ENCODE measurements at regions not wholly inside any gene's neighbourhood (a gene's known extent, or its start where the extent isn't known, plus 50 kb on each side); places are given as distances from the start of the nearest gene placed in this dataset.

DNA sequence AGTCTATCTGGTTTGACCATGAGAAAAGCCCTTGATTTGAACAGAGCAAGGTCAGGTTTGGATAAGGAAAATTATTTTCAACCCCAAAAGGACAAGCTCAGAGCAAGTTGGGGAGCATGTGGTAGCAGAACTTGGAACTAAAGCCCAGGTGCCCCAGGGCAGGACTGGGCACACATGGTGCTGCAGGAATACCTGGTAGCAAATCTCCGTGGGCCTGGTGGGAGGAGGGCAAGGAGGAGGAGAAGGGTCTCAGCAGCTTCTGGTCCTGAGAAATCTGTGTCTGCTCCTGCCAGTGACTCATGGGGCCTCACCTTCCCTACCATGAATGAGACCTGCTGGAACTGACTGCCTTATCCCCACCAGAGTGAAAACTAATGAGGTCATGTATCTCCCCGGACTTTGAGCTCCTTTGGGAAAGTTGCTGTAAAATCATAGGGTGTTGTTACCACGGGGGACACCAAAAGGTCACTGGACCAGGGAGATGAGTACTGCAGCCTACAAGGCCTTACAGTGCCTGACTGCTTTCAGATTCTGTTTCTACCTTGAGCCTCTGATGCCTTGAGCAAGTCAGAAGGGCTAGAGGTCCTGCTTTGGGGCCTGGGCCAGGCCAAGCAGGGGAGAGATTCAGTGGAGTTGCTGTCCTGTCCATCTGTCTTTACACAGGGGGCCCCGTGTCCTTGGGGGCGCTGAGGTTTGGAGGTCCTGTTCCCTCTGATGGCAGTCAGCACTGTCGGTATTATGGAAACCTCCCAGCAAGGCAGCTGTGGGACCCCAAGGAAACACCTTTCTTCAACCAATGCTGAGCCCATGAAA, 304.0 kb downstream of the MYCN start:
- TF ChIP-seq, protein P1, sequence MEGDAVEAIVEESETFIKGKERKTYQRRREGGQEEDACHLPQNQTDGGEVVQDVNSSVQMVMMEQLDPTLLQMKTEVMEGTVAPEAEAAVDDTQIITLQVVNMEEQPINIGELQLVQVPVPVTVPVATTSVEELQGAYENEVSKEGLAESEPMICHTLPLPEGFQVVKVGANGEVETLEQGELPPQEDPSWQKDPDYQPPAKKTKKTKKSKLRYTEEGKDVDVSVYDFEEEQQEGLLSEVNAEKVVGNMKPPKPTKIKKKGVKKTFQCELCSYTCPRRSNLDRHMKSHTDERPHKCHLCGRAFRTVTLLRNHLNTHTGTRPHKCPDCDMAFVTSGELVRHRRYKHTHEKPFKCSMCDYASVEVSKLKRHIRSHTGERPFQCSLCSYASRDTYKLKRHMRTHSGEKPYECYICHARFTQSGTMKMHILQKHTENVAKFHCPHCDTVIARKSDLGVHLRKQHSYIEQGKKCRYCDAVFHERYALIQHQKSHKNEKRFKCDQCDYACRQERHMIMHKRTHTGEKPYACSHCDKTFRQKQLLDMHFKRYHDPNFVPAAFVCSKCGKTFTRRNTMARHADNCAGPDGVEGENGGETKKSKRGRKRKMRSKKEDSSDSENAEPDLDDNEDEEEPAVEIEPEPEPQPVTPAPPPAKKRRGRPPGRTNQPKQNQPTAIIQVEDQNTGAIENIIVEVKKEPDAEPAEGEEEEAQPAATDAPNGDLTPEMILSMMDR (IDR thresholded peaks at IDR 0.05; ENCODE audit: unreplicated experiment), result no peak
- Mint-ChIP-seq H3K4me3 (ENCODE audit: low read depth, unreplicated experiment) (no peak overlapping the region), H3K4me1 (ENCODE audit: low read depth, unreplicated experiment) (no peaks in the 10 kb centered on the region), H3K27me3 (ENCODE audit: unreplicated experiment) (peaks cover 29% of the 10 kb centered on the region), H3K9me3 (ENCODE audit: low read depth, unreplicated experiment) (no peaks in the 10 kb centered on the region), H3K36me3 (ENCODE audit: insufficient read depth, unreplicated experiment) (no peaks in the 10 kb centered on the region), H3K27ac (ENCODE audit: unreplicated experiment) (no peak overlapping the region)
- no TSS peak for BruUV-seq (replicated peaks)
- intact Hi-C loops (cut with micrococcal nuclease; ENCODE audit: unreplicated experiment), result no loop called here
- DNase-seq, result no peak
- CTCF ChIA-PET, result no interaction called here

DNA sequence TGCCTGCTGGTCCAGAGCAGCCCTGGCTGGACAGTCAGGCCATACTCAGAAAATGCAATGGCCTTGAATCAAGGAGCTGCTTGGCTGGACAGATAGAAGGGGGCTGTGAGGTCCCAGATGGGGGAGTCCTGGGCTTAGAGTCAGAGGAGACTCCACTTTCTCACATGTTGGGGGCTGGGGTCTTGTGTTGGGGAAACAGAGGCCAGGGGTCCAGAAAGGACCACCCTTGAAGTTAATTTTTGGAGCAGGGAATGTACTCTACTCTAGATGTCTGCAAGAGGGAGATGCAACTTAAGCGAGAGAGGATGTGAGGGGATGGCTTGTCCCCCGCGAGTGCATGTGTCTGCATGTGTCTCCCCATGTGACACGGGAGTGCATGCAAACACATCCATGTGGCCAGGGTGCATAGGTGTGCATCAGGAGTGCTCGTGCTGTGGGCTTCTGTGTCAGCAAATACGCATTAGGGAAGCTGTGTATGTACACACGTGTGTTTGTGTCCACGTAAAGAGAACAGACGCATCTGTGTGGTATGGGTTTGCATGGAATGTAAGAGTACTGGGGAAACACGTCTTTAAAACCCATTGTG, 303.2 kb downstream of the MYCN start:
- H3K9me3 Mint-ChIP-seq (ENCODE audit: low read depth, unreplicated experiment), result no peaks in the 10 kb centered on the region
- no TSS peak for BruUV-seq (replicated peaks)

DNA sequence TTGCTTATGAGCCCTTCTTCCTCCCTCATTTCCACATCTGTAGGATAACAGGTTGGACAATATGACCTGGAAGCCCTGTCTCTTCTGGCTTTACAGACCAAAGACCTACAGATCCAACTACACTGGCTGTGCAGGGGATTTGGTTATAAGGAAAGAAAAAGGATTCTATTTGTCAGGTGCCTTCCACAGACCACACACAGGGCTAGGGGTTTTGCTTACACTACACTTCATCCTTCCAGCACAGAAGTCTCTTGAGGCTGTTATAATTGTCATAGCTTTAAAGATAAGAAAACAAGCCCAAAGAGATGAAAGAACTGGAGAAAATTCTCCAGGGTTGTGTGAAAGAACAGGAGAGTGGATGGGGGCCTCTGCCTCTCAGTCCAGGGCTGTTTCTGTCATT, 302.6 kb downstream of the MYCN start:
- H3K27ac Mint-ChIP-seq (ENCODE audit: unreplicated experiment), result no peak overlapping the region
- intact Hi-C loops (cut with micrococcal nuclease; ENCODE audit: unreplicated experiment), result no loop called here

More for the DNA sequence above, 303.2 kb downstream of the MYCN start:
- Mint-ChIP-seq H3K4me3 (ENCODE audit: low read depth, unreplicated experiment) (no peak overlapping the region), H3K27me3 (ENCODE audit: unreplicated experiment) (peaks cover 30% of the 10 kb centered on the region), H3K27ac (ENCODE audit: unreplicated experiment) (no peak overlapping the region), H3K36me3 (ENCODE audit: insufficient read depth, unreplicated experiment) (no peaks in the 10 kb centered on the region), H3K4me1 (ENCODE audit: low read depth, unreplicated experiment) (no peaks in the 10 kb centered on the region)
- no peak for DNase-seq
- intact Hi-C loops (cut with micrococcal nuclease; ENCODE audit: unreplicated experiment), result no loop called here
- TF ChIP-seq, protein P1 (IDR thresholded peaks at IDR 0.05; ENCODE audit: unreplicated experiment), result no peak
- CTCF ChIA-PET, result no interaction called here

DNA sequence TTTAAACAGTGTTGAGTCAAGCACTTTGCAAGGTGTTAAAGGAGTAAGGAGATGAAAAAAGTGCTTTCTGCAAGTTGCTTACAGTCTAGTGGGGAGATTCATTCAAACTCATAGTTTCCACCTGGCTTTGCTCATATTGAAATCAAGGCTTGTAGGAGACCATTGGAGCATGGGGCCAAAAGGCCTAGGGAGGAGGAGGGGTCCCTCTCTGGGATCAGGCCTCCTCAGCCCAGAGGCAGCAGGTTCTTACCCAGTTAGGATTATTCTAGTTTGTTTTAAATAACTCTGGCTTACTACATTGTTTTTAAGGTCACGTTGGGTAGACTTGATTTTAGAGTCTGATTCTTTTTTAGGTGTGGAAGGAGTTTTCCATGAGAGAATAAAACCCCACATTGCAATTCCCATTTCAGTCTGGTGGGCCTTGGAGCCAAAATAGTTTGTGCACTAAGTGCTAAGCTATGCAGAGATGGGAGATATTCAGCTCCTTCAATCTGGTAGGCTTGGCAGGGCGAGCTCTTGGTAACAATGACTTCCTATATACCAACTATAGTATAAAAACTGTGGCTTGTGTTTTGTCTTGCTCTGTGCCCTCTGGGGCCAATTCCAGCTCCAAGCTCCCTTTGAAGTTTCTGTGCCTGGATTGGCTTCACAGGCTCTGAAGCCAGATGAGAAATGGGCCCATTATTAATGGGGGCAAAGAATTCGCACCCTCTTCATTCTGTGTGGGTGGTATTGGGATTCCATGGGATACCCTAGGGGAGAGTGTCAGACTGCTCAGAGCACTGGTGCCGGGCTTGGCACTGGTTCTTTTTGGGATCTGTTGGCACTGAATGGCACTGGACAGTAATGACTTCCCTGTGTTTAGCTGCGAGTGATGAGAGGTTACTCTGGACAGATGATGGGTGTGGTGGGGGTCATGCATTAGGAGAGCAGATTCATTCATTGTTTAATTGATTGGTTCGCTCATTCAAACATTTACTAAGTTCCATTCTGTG, 301.1 kb downstream of the MYCN start:
- DNase-seq, result no peak
- Mint-ChIP-seq H3K4me3 (ENCODE audit: low read depth, unreplicated experiment) (no peak overlapping the region), H3K36me3 (ENCODE audit: insufficient read depth, unreplicated experiment) (no peaks in the 10 kb centered on the region), H3K4me1 (ENCODE audit: low read depth, unreplicated experiment) (no peaks in the 10 kb centered on the region), H3K27me3 (ENCODE audit: unreplicated experiment) (peaks cover 42% of the 10 kb centered on the region), H3K27ac (ENCODE audit: unreplicated experiment) (no peak overlapping the region), H3K9me3 (ENCODE audit: low read depth, unreplicated experiment) (no peaks in the 10 kb centered on the region)
- intact Hi-C loops (cut with micrococcal nuclease; ENCODE audit: unreplicated experiment), result no loop called here
- BruUV-seq (replicated peaks), result no TSS peak
- CTCF ChIA-PET, result no interaction called here
- TF ChIP-seq, protein P1 (IDR thresholded peaks at IDR 0.05; ENCODE audit: unreplicated experiment), result no peak

More for the DNA sequence above, 302.6 kb downstream of the MYCN start:
- H3K4me3 Mint-ChIP-seq (ENCODE audit: low read depth, unreplicated experiment), result no peak overlapping the region
- peaks cover 30% of the 10 kb centered on the region for H3K27me3 Mint-ChIP-seq (ENCODE audit: unreplicated experiment)
- no peaks in the 10 kb centered on the region for H3K4me1 Mint-ChIP-seq (ENCODE audit: low read depth, unreplicated experiment)
- H3K9me3 Mint-ChIP-seq (ENCODE audit: low read depth, unreplicated experiment), result no peaks in the 10 kb centered on the region
- no peaks in the 10 kb centered on the region for H3K36me3 Mint-ChIP-seq (ENCODE audit: insufficient read depth, unreplicated experiment)
- no peak for DNase-seq
- BruUV-seq (replicated peaks), result no TSS peak
- TF ChIP-seq, protein P1 (IDR thresholded peaks at IDR 0.05; ENCODE audit: unreplicated experiment), result no peak
- CTCF ChIA-PET, result no interaction called here

All from Calu3 (cell line).